ENCODE measurements at regions not wholly inside any gene's neighbourhood (a gene's known extent, or its start where the extent isn't known, plus 50 kb on each side); places are given as distances from the start of the nearest gene placed in this dataset.

- Histone ChIP-seq H3K9ac (no peak overlapping the region), H3K9me3 (no peaks in the 10 kb centered on the region), H3K9me2 (no peaks in the 10 kb centered on the region), H3K27me3 (ENCODE audit: insufficient read depth) (no peaks in the 10 kb centered on the region), H3K27ac (ENCODE audit: low read depth in 2 of 2, low read length in 1 of 2) (no peak overlapping the region), H3K36me3 (replicated peaks in 1 of 2; ENCODE audit: control insufficient read depth in 1 of 2, insufficient read depth in 2 of 2, low read length in 1 of 2) (no peaks in the 10 kb centered on the region), H3K4me3 (ENCODE audit: low read depth in 2 of 2, low read length in 1 of 2) (no peak overlapping the region), H3K4me1 (ENCODE audit: control insufficient read depth in 1 of 2, insufficient read depth in 2 of 2, low read depth in 1 of 2, low read length in 1 of 2) (no peaks in the 10 kb centered on the region), H3K4me2 (no peak overlapping the region), H3F3A (replicated peaks; ENCODE audit: insufficient read depth) (no peaks in the 10 kb centered on the region), H4K20me1 (ENCODE audit: insufficient read depth) (no peaks in the 10 kb centered on the region), H2AFZ (ENCODE audit: low read depth) (no peak overlapping the region), H3K79me2 (ENCODE audit: insufficient read depth) (no peaks in the 10 kb centered on the region)
- DNase-seq, result no peak
- 60% methylated on average over 3 of the region's 3 CpGs for WGBS (ENCODE audit: low lambda C conversion rate)
- CTCF ChIA-PET, result no interaction called here
- POLR2A ChIA-PET, result no interaction called here
- TF ChIP-seq GABPA (IDR thresholded peaks at IDR 0.05; ENCODE audit: low read depth) (no peak), MXI1 (IDR thresholded peaks at IDR 0.05; ENCODE audit: low read depth, low read length) (no peak), YY1 (IDR thresholded peaks at IDR 0.05; ENCODE audit: low read depth) (no peak), RCOR1 (IDR thresholded peaks at IDR 0.05; ENCODE audit: low read length) (no peak), NFIC (IDR thresholded peaks at IDR 0.05; ENCODE audit: borderline replicate concordance) (no peak), REST (IDR thresholded peaks at IDR 0.05; ENCODE audit: low read depth, low read length) (no peak), TCF12 (IDR thresholded peaks at IDR 0.05) (no peak), SMC3 (IDR thresholded peaks at IDR 0.05; ENCODE audit: low read depth, low read length) (no peak)
Observed at GRCh38 chr3:159348431-159348830, 546.6 kb downstream of the MFSD1 start.

GRCh38 chr3:159356606-159357005 is 554.8 kb downstream of the MFSD1 start:
- H3K9me3 ChIP-seq, result no peaks in the 10 kb centered on the region
- H3K4me2 ChIP-seq, result no peak overlapping the region
- WGBS (ENCODE audit: low lambda C conversion rate), result 19% methylated on average over 1 of the region's 1 CpG
- H3K9ac ChIP-seq, result no peak overlapping the region
- H3K36me3 ChIP-seq (replicated peaks in 1 of 2; ENCODE audit: control insufficient read depth in 1 of 2, insufficient read depth in 2 of 2, low read length in 1 of 2), result no peaks in the 10 kb centered on the region
- DNase-seq, result no peak
- ChIA-PET POLR2A (no interaction called here), CTCF (no interaction called here)
- H3K4me1 ChIP-seq (ENCODE audit: control insufficient read depth in 1 of 2, insufficient read depth in 2 of 2, low read depth in 1 of 2, low read length in 1 of 2), result no peaks in the 10 kb centered on the region
- no peaks in the 10 kb centered on the region for H3K9me2 ChIP-seq
- H3K4me3 ChIP-seq (ENCODE audit: low read depth in 2 of 2, low read length in 1 of 2), result no peak overlapping the region
- no peak overlapping the region for H3K27ac ChIP-seq (ENCODE audit: low read depth in 2 of 2, low read length in 1 of 2)
- H3K79me2 ChIP-seq (ENCODE audit: insufficient read depth), result no peaks in the 10 kb centered on the region
- H2AFZ ChIP-seq (ENCODE audit: low read depth), result no peak overlapping the region
- no peaks in the 10 kb centered on the region for H4K20me1 ChIP-seq (ENCODE audit: insufficient read depth)
- no peaks in the 10 kb centered on the region for H3F3A ChIP-seq (replicated peaks; ENCODE audit: insufficient read depth)
- no peaks in the 10 kb centered on the region for H3K27me3 ChIP-seq (ENCODE audit: insufficient read depth)
- TF ChIP-seq, protein P1, sequence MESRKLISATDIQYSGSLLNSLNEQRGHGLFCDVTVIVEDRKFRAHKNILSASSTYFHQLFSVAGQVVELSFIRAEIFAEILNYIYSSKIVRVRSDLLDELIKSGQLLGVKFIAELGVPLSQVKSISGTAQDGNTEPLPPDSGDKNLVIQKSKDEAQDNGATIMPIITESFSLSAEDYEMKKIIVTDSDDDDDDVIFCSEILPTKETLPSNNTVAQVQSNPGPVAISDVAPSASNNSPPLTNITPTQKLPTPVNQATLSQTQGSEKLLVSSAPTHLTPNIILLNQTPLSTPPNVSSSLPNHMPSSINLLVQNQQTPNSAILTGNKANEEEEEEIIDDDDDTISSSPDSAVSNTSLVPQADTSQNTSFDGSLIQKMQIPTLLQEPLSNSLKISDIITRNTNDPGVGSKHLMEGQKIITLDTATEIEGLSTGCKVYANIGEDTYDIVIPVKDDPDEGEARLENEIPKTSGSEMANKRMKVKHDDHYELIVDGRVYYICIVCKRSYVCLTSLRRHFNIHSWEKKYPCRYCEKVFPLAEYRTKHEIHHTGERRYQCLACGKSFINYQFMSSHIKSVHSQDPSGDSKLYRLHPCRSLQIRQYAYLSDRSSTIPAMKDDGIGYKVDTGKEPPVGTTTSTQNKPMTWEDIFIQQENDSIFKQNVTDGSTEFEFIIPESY (IDR thresholded peaks at IDR 0.05; ENCODE audit: borderline replicate concordance, low read depth), result no peak
- TF ChIP-seq POLR2AphosphoS5 (IDR thresholded peaks at IDR 0.05; ENCODE audit: low read depth, low read length), result no peak
- no peak for TF ChIP-seq RAD21 (IDR thresholded peaks at IDR 0.05; ENCODE audit: low read length)
- TF ChIP-seq CHD2 (IDR thresholded peaks at IDR 0.05; ENCODE audit: low read length, partially characterized antibody), result no peak
- TF ChIP-seq GABPA (IDR thresholded peaks at IDR 0.05; ENCODE audit: low read depth), result no peak
- TF ChIP-seq MAX (IDR thresholded peaks at IDR 0.05; ENCODE audit: low read depth), result no peak
- no peak for TF ChIP-seq NRF1 (IDR thresholded peaks at IDR 0.05; ENCODE audit: low read depth, low read length)
- TF ChIP-seq, protein P2, sequence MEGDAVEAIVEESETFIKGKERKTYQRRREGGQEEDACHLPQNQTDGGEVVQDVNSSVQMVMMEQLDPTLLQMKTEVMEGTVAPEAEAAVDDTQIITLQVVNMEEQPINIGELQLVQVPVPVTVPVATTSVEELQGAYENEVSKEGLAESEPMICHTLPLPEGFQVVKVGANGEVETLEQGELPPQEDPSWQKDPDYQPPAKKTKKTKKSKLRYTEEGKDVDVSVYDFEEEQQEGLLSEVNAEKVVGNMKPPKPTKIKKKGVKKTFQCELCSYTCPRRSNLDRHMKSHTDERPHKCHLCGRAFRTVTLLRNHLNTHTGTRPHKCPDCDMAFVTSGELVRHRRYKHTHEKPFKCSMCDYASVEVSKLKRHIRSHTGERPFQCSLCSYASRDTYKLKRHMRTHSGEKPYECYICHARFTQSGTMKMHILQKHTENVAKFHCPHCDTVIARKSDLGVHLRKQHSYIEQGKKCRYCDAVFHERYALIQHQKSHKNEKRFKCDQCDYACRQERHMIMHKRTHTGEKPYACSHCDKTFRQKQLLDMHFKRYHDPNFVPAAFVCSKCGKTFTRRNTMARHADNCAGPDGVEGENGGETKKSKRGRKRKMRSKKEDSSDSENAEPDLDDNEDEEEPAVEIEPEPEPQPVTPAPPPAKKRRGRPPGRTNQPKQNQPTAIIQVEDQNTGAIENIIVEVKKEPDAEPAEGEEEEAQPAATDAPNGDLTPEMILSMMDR (IDR thresholded peaks at IDR 0.05), result no peak
- TF ChIP-seq RCOR1 (IDR thresholded peaks at IDR 0.05; ENCODE audit: low read length), result no peak
- no peak for TF ChIP-seq MXI1 (IDR thresholded peaks at IDR 0.05; ENCODE audit: low read depth, low read length)
- TF ChIP-seq YY1 (IDR thresholded peaks at IDR 0.05; ENCODE audit: low read depth), result no peak
- TF ChIP-seq FOXM1 (IDR thresholded peaks at IDR 0.05; ENCODE audit: low read depth), result no peak
- TF ChIP-seq GATA2 (CRISPR knock-in tag; IDR thresholded peaks at IDR 0.05), result no peak
- TF ChIP-seq TCF12 (IDR thresholded peaks at IDR 0.05), result no peak
- no peak for TF ChIP-seq RXRA (IDR thresholded peaks at IDR 0.05; ENCODE audit: borderline replicate concordance, low read depth)
- TF ChIP-seq FOSL2 (IDR thresholded peaks at IDR 0.05; ENCODE audit: borderline replicate concordance, low read depth), result no peak
